Thymus (tissue), 11 donors: ENCODE measurements at regions not wholly inside any gene's neighbourhood (a gene's known extent, or its start where the extent isn't known, plus 50 kb on each side); places are given as distances from the start of the nearest gene placed in this dataset.

Experiments used
- DNase-seq, 9 donors: peaks; one replicate each; pipeline ENCODE4 v3.0.0-alpha.2; 2013; ENCODE audit warnings: low spot score in 9 of 9, low read depth in 6 of 9, missing footprints in 1 of 9
- H3K27ac ChIP-seq, 2 donors: one replicate each; pipeline ENCODE4 v1.5.1; 2013; ENCODE audit warnings: control low read depth in 1 of 2, low read depth in 1 of 2, low read length in 1 of 2, mild to moderate bottlenecking in 1 of 2, moderate library complexity in 1 of 2
- H3K27me3 ChIP-seq, 2 donors: one replicate each; pipeline ENCODE4 v1.5.1; 2013; ENCODE audit warnings: low read length in 1 of 2; ENCODE audit not compliant: control insufficient read depth in 2 of 2, insufficient read depth in 1 of 2
- H3K36me3 ChIP-seq, 2 donors: one replicate each; pipeline ENCODE4 v1.5.1; 2013; ENCODE audit warnings: low read length in 1 of 2, mild to moderate bottlenecking in 1 of 2, moderate library complexity in 1 of 2; ENCODE audit not compliant: control insufficient read depth in 2 of 2, insufficient read depth in 2 of 2
- H3K4me1 ChIP-seq, 2 donors: one replicate each; pipeline ENCODE4 v1.5.1; 2013; ENCODE audit warnings: low read length in 2 of 2; ENCODE audit not compliant: control insufficient read depth in 2 of 2, insufficient read depth in 2 of 2
- H3K4me3 ChIP-seq, 2 donors: one replicate each; pipeline ENCODE4 v1.5.1; 2013; ENCODE audit warnings: low read length in 2 of 2, control low read depth in 1 of 2, mild to moderate bottlenecking in 1 of 2
- H3K9me3 ChIP-seq, 2 donors: one replicate each; pipeline ENCODE4 v1.5.1; 2013; ENCODE audit warnings: low read length in 1 of 2, mild to moderate bottlenecking in 1 of 2; ENCODE audit not compliant: control insufficient read depth in 2 of 2, insufficient read depth in 1 of 2
- WGBS: extraction: QIAGEN DNeasy Blood & Tissue Kit; methylation state at CpG from one replicate; pipeline ENCODE4 v1.1.7; 2013; 5-methylcytosine and 5-hydroxymethylcytosine counted together
- donor health status: healthy.

- H3K9me3 ChIP-seq: no peaks in the 10 kb centered on the region
- H3K36me3 ChIP-seq: no peaks in the 10 kb centered on the region
- H3K4me1 ChIP-seq: no peaks in the 10 kb centered on the region
- no peak overlapping the region for H3K4me3 ChIP-seq
- H3K27ac ChIP-seq: no peak overlapping the region
- no peaks in the 10 kb centered on the region for H3K27me3 ChIP-seq
- DNase-seq: no peak
- WGBS: 95% methylated on average over 18 of the region's 18 CpGs
Measured at GRCh38 chr2:237264480-237265219, 149.3 kb downstream of the COL6A3 start.

GRCh38 chr2:237268004-237268708 lies 145.8 kb downstream of the COL6A3 start:
- WGBS: 93% methylated on average over 7 of the region's 7 CpGs
- DNase-seq: no peak
- H3K4me1 ChIP-seq: no peaks in the 10 kb centered on the region

GRCh38 chr2:237269138-237269875 lies 144.7 kb downstream of the COL6A3 start:
- no peak overlapping the region for H3K4me3 ChIP-seq
- no peak for DNase-seq
- H3K9me3 ChIP-seq: no peaks in the 10 kb centered on the region
- H3K36me3 ChIP-seq: no peaks in the 10 kb centered on the region
- H3K4me1 ChIP-seq: no peaks in the 10 kb centered on the region
- WGBS: 96% methylated on average over 8 of the region's 8 CpGs
- H3K27ac ChIP-seq: no peak overlapping the region
- no peaks in the 10 kb centered on the region for H3K27me3 ChIP-seq

More at GRCh38 chr2:237268004-237268708, 145.8 kb downstream of the COL6A3 start:
- Histone ChIP-seq H3K27me3 (no peaks in the 10 kb centered on the region), H3K36me3 (no peaks in the 10 kb centered on the region), H3K27ac (no peak overlapping the region), H3K4me3 (no peak overlapping the region), H3K9me3 (no peaks in the 10 kb centered on the region)

- Histone ChIP-seq H3K27me3 (no peaks in the 10 kb centered on the region), H3K4me1 (no peaks in the 10 kb centered on the region), H3K27ac (no peak overlapping the region), H3K9me3 (no peaks in the 10 kb centered on the region), H3K36me3 (no peaks in the 10 kb centered on the region), H3K4me3 (no peak overlapping the region)
- DNase-seq: no peak
- 88% methylated on average over 3 of the region's 3 CpGs for WGBS
Measured at GRCh38 chr2:237270520-237270919, 143.4 kb downstream of the COL6A3 start.

GRCh38 chr2:237271698-237272652 lies 142.0 kb downstream of the COL6A3 start:
- Histone ChIP-seq H3K4me1 (no peaks in the 10 kb centered on the region), H3K36me3 (no peaks in the 10 kb centered on the region), H3K27me3 (no peaks in the 10 kb centered on the region), H3K27ac (no peak overlapping the region), H3K4me3 (no peak overlapping the region), H3K9me3 (no peaks in the 10 kb centered on the region)
- no peak for DNase-seq
- 96% methylated on average over 6 of the region's 6 CpGs for WGBS
